Suppressor macrophage (primary cell): ENCODE measurements at regions not wholly inside any gene's neighbourhood (a gene's known extent, or its start where the extent isn't known, plus 50 kb on each side); places are given as distances from the start of the nearest gene placed in this dataset.

Experiments
- DNase-seq, 4 experiments: peaks; one replicate each; pipeline ENCODE4 v3.0.0-alpha.2; 2020 to 2022

GRCh38 chr5:93875693-93876092 is 134.3 kb upstream of the POU5F2 start:
- DNase-seq = no peak

GRCh38 chr5:93874491-93874890 is 133.1 kb upstream of the POU5F2 start:
- no peak for DNase-seq

- no peak for DNase-seq
These were observed 132.7 kb upstream of the POU5F2 start for GRCh38 chr5:93874080-93874479.

- DNase-seq = no peak
These were observed 131.9 kb upstream of the POU5F2 start for GRCh38 chr5:93873211-93873736.

- DNase-seq = no peak
These were observed 129.2 kb upstream of the POU5F2 start for GRCh38 chr5:93870649-93871048.

GRCh38 chr5:93868851-93869250 is 127.5 kb upstream of the POU5F2 start:
- DNase-seq = no peak

- DNase-seq = no peak
These were observed 108.9 kb upstream of the POU5F2 start for GRCh38 chr5:93850311-93850710.

GRCh38 chr5:93845376-93845775 is 104.0 kb upstream of the POU5F2 start:
- DNase-seq = no peak

GRCh38 chr5:93831449-93831848 is 90.0 kb upstream of the POU5F2 start:
- DNase-seq = no peak

- DNase-seq = no peak
These were observed 89.5 kb upstream of the POU5F2 start for GRCh38 chr5:93830893-93831292.

- no peak for DNase-seq
These were observed 87.9 kb upstream of the POU5F2 start for GRCh38 chr5:93829346-93829745.

GRCh38 chr5:93821891-93822415 is 80.6 kb upstream of the POU5F2 start:
- DNase-seq = no peak

- no peak for DNase-seq
These were observed 78.3 kb upstream of the POU5F2 start for GRCh38 chr5:93819668-93820067.

- DNase-seq = no peak
These were observed 69.4 kb upstream of the POU5F2 start for GRCh38 chr5:93810780-93811179.

GRCh38 chr5:93809430-93809829 is 68.0 kb upstream of the POU5F2 start:
- no peak for DNase-seq

GRCh38 chr5:93807846-93808245 is 66.4 kb upstream of the POU5F2 start:
- DNase-seq = no peak

- DNase-seq = no peak
These were observed 64.4 kb upstream of the POU5F2 start for GRCh38 chr5:93805616-93806379.

- DNase-seq = peak; percentile 51 to 77 (median 55)
These were observed 59.8 kb upstream of the POU5F2 start for GRCh38 chr5:93800988-93801811.

- no peak for DNase-seq
These were observed 53.6 kb upstream of the POU5F2 start for GRCh38 chr5:93794954-93795353.

- DNase-seq = no peak
These were observed 51.9 kb upstream of the POU5F2 start for GRCh38 chr5:93793159-93793781.

- DNase-seq = peak; percentile 38 to 65 (median 52)
These were observed 50.1 kb upstream of the POU5F2 start for GRCh38 chr5:93791518-93791972.
